ENCODE measurements at regions not wholly inside any gene's neighbourhood (a gene's known extent, or its start where the extent isn't known, plus 50 kb on each side); places are given as distances from the start of the nearest gene placed in this dataset.

- intact Hi-C loops (cut with micrococcal nuclease; ENCODE audit: unreplicated experiment) = no loop called here
- CTCF ChIA-PET = no interaction called here
- H3K9me3 Mint-ChIP-seq (ENCODE audit: low read depth, unreplicated experiment) = peaks cover 2% of the 10 kb centered on the region
- H3K4me1 Mint-ChIP-seq (ENCODE audit: low read depth, unreplicated experiment) = no peaks in the 10 kb centered on the region
- DNase-seq = no peak
- no peaks in the 10 kb centered on the region for H3K36me3 Mint-ChIP-seq (ENCODE audit: insufficient read depth, unreplicated experiment)
- no peak overlapping the region for H3K27ac Mint-ChIP-seq (ENCODE audit: unreplicated experiment)
- no TSS peak for BruUV-seq (replicated peaks)
- no peaks in the 10 kb centered on the region for H3K27me3 Mint-ChIP-seq (ENCODE audit: unreplicated experiment)
- no peak for TF ChIP-seq CTCF (IDR thresholded peaks at IDR 0.05; ENCODE audit: unreplicated experiment)
- no peak overlapping the region for H3K4me3 Mint-ChIP-seq (ENCODE audit: low read depth, unreplicated experiment)
Observed at GRCh38 chr1:5308249-5308648, 653.8 kb downstream of the AJAP1 start.

- DNase-seq = no peak
- TF ChIP-seq CTCF (IDR thresholded peaks at IDR 0.05; ENCODE audit: unreplicated experiment) = no peak
- intact Hi-C loops (cut with micrococcal nuclease; ENCODE audit: unreplicated experiment) = no loop called here
- CTCF ChIA-PET = no interaction called here
- peaks cover 9% of the 10 kb centered on the region for H3K9me3 Mint-ChIP-seq (ENCODE audit: low read depth, unreplicated experiment)
- H3K27me3 Mint-ChIP-seq (ENCODE audit: unreplicated experiment) = no peaks in the 10 kb centered on the region
- H3K36me3 Mint-ChIP-seq (ENCODE audit: insufficient read depth, unreplicated experiment) = no peaks in the 10 kb centered on the region
- no peak overlapping the region for H3K4me3 Mint-ChIP-seq (ENCODE audit: low read depth, unreplicated experiment)
- no peak overlapping the region for H3K27ac Mint-ChIP-seq (ENCODE audit: unreplicated experiment)
- no TSS peak for BruUV-seq (replicated peaks)
- H3K4me1 Mint-ChIP-seq (ENCODE audit: low read depth, unreplicated experiment) = no peaks in the 10 kb centered on the region
Observed at GRCh38 chr1:5304702-5305101, 650.3 kb downstream of the AJAP1 start.

- CTCF ChIA-PET = no interaction called here
- BruUV-seq (replicated peaks) = no TSS peak
- no peak for TF ChIP-seq CTCF (IDR thresholded peaks at IDR 0.05; ENCODE audit: unreplicated experiment)
- no peak overlapping the region for H3K27ac Mint-ChIP-seq (ENCODE audit: unreplicated experiment)
- no peak for DNase-seq
- intact Hi-C loops (cut with micrococcal nuclease; ENCODE audit: unreplicated experiment) = no loop called here
- H3K27me3 Mint-ChIP-seq (ENCODE audit: unreplicated experiment) = no peaks in the 10 kb centered on the region
- no peaks in the 10 kb centered on the region for H3K36me3 Mint-ChIP-seq (ENCODE audit: insufficient read depth, unreplicated experiment)
- no peak overlapping the region for H3K4me3 Mint-ChIP-seq (ENCODE audit: low read depth, unreplicated experiment)
- no peaks in the 10 kb centered on the region for H3K4me1 Mint-ChIP-seq (ENCODE audit: low read depth, unreplicated experiment)
- H3K9me3 Mint-ChIP-seq (ENCODE audit: low read depth, unreplicated experiment) = peaks cover 14% of the 10 kb centered on the region
Observed at GRCh38 chr1:5298376-5298775, 644.0 kb downstream of the AJAP1 start.

DNA sequence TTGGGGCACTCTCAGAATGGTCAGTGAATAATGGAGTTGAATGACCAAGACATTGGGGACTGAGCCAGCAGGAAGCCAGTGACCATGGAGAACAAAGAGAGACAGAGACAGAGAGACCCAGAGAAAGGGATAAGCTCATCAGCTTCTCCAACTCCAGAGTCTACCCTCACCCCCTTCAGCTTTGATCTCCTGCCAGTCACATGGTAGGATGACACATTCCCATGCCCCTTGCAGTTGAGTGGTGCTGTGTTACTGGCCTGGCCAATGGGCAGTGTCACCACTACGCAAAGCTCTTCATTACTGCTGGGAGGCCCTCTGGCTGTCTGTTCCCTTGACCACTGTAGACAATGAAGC is 643.5 kb downstream of the AJAP1 start:
- Mint-ChIP-seq H3K27me3 (ENCODE audit: unreplicated experiment) (no peaks in the 10 kb centered on the region), H3K27ac (ENCODE audit: unreplicated experiment) (no peak overlapping the region), H3K4me3 (ENCODE audit: low read depth, unreplicated experiment) (no peak overlapping the region), H3K36me3 (ENCODE audit: insufficient read depth, unreplicated experiment) (no peaks in the 10 kb centered on the region), H3K9me3 (ENCODE audit: low read depth, unreplicated experiment) (peaks cover 14% of the 10 kb centered on the region), H3K4me1 (ENCODE audit: low read depth, unreplicated experiment) (no peaks in the 10 kb centered on the region)
- DNase-seq = no peak
- intact Hi-C loops (cut with micrococcal nuclease; ENCODE audit: unreplicated experiment) = no loop called here
- CTCF ChIA-PET = no interaction called here
- no peak for TF ChIP-seq CTCF (IDR thresholded peaks at IDR 0.05; ENCODE audit: unreplicated experiment)
- BruUV-seq (replicated peaks) = no TSS peak
